GM12878 (cell line): ENCODE measurements at regions not wholly inside any gene's neighbourhood (a gene's known extent, or its start where the extent isn't known, plus 50 kb on each side); places are given as distances from the start of the nearest gene placed in this dataset.

Source experiments
- BMI1 ChIP-seq: fragments of 450-650 bp; IDR thresholded peaks from 2 replicates; pipeline ENCODE4 v1.6.1; 2016; ENCODE audit warnings: mild to moderate bottlenecking, moderate library complexity, borderline replicate concordance
- BRCA1 ChIP-seq: IDR thresholded peaks from 2 replicates; pipeline ENCODE4 v1.6.1; 2011; ENCODE audit warnings: low read depth, low read length, improper control_type of control experiment
- CBFB ChIP-seq: IDR thresholded peaks from 2 replicates; pipeline ENCODE4 v1.6.1; 2016; ENCODE audit warnings: antibody characterized with exemption, low read depth
- CBX5 ChIP-seq: sonication (generic); IDR thresholded peaks from 2 replicates; pipeline ENCODE4 v1.6.1; 2016; ENCODE audit warnings: low read depth, moderate library complexity, mild to moderate bottlenecking, inconsistent platforms
- FOXM1 ChIP-seq: IDR thresholded peaks from 2 replicates; pipeline ENCODE4 v1.6.1; 2012; ENCODE audit warnings: low read depth, mild to moderate bottlenecking, inconsistent platforms, low read length, moderate library complexity
- IKZF1 ChIP-seq: fragments of 450-650 bp; conservative IDR thresholded peaks from 2 replicates; pipeline ENCODE4 v1.6.1; 2017; ENCODE audit warnings: antibody characterized with exemption, mild to moderate bottlenecking
- IKZF2 ChIP-seq, 2 experiments: fragments of 450-650 bp; IDR thresholded peaks; 2 replicates each; pipeline ENCODE4 v1.6.1; 2017; ENCODE audit warnings: mild to moderate bottlenecking in 2 of 2, moderate library complexity in 2 of 2
- MYB ChIP-seq: fragments of 150-350 bp; IDR thresholded peaks from 2 replicates; pipeline ENCODE4 v1.6.1; 2014; ENCODE audit warnings: mild to moderate bottlenecking, low read depth, low read length, borderline replicate concordance
- NBN ChIP-seq: fragments of 450-650 bp; IDR thresholded peaks from 2 replicates; pipeline ENCODE4 v1.6.1; 2016
- NKRF ChIP-seq: fragments of 450-650 bp; conservative IDR thresholded peaks from 2 replicates; pipeline ENCODE4 v1.6.1; 2017; ENCODE audit warnings: mild to moderate bottlenecking, moderate library complexity
- NR2C2 ChIP-seq: IDR thresholded peaks from 2 replicates; pipeline ENCODE4 v1.6.1; 2011; ENCODE audit warnings: borderline replicate concordance, low read depth; ENCODE audit not compliant: control insufficient read depth, insufficient read length
- SMAD1 ChIP-seq: fragments of 450-650 bp; IDR thresholded peaks from 2 replicates; pipeline ENCODE4 v1.6.1; 2018; ENCODE audit warnings: mild to moderate bottlenecking, low read depth; ENCODE audit not compliant: partially characterized antibody
- TAF1 ChIP-seq: IDR thresholded peaks from 2 replicates; pipeline ENCODE4 v1.6.1; 2011; ENCODE audit warnings: mild to moderate bottlenecking, low read depth, low read length, borderline replicate concordance
- TCF3 ChIP-seq: IDR thresholded peaks from 2 replicates; pipeline ENCODE4 v1.6.1; 2012; ENCODE audit warnings: low read depth, mild to moderate bottlenecking, low read length, borderline replicate concordance; ENCODE audit not compliant: insufficient read depth
- ZNF217 ChIP-seq: fragments of 450-650 bp; IDR thresholded peaks from 2 replicates; pipeline ENCODE4 v1.6.1; 2017; ENCODE audit warnings: antibody characterized with exemption, mild to moderate bottlenecking
- ZNF24 ChIP-seq: fragments of 450-650 bp; IDR thresholded peaks from 2 replicates; pipeline ENCODE4 v1.6.1; 2017; ENCODE audit warnings: antibody characterized with exemption, mild to moderate bottlenecking
- ZNF274 ChIP-seq: IDR thresholded peaks from one replicate; pipeline ENCODE4 v1.8.0; 2011; ENCODE audit not compliant: insufficient read length, insufficient read depth
- ZZZ3 ChIP-seq: IDR thresholded peaks from 2 replicates; pipeline ENCODE4 v1.6.1; 2011; ENCODE audit warnings: low read depth; ENCODE audit not compliant: control insufficient read depth, insufficient read length
- TF ChIP-seq, protein P1 (sequence below): fragments of 450-650 bp; IDR thresholded peaks from 2 replicates; pipeline ENCODE4 v1.6.1; 2017; ENCODE audit warnings: mild to moderate bottlenecking, low read depth, inconsistent platforms; ENCODE audit not compliant: poor library complexity, severe bottlenecking
- TF ChIP-seq, protein P2 (sequence below): IDR thresholded peaks from 2 replicates; pipeline ENCODE4 v1.6.1; 2011; ENCODE audit warnings: low read depth, low read length, improper control_type of control experiment, borderline replicate concordance
- TF ChIP-seq, protein P3 (sequence below): fragments of 450-650 bp; IDR thresholded peaks from 2 replicates; pipeline ENCODE4 v1.6.1; 2017; ENCODE audit warnings: borderline replicate concordance
- TF ChIP-seq, protein P4 (sequence below): IDR thresholded peaks from 2 replicates; pipeline ENCODE4 v1.6.1; 2012; ENCODE audit warnings: mild to moderate bottlenecking, low read depth, low read length

- TF ChIP-seq, protein P1, sequence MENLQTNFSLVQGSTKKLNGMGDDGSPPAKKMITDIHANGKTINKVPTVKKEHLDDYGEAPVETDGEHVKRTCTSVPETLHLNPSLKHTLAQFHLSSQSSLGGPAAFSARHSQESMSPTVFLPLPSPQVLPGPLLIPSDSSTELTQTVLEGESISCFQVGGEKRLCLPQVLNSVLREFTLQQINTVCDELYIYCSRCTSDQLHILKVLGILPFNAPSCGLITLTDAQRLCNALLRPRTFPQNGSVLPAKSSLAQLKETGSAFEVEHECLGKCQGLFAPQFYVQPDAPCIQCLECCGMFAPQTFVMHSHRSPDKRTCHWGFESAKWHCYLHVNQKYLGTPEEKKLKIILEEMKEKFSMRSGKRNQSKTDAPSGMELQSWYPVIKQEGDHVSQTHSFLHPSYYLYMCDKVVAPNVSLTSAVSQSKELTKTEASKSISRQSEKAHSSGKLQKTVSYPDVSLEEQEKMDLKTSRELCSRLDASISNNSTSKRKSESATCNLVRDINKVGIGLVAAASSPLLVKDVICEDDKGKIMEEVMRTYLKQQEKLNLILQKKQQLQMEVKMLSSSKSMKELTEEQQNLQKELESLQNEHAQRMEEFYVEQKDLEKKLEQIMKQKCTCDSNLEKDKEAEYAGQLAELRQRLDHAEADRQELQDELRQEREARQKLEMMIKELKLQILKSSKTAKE, result no peak
- TF ChIP-seq NKRF (no peak), MYB (no peak), IKZF1 (0 out of 2 replicates have a peak, but pooled peaks have one; percentile 10), ZZZ3 (no peak), BMI1 (no peak), ZNF217 (peak; percentile 60), NBN (no peak), NR2C2 (no peak), BRCA1 (no peak), SMAD1 (no peak), TCF3 (no peak), ZNF274 (no peak), IKZF2 (IDR thresholded peaks at IDR 0.05) (peak in 1 of 2 experiments; percentile 27; a peak in 3 of 4 replicates), ZNF24 (peak; percentile 97), CBFB (0 out of 2 replicates have a peak, but pooled peaks have one; percentile 2), CBX5 (peak; percentile 19; the same call in 1 of the 2 replicates), TAF1 (no peak), FOXM1 (no peak; the same call in 1 of the 2 replicates)
- TF ChIP-seq, protein P2, sequence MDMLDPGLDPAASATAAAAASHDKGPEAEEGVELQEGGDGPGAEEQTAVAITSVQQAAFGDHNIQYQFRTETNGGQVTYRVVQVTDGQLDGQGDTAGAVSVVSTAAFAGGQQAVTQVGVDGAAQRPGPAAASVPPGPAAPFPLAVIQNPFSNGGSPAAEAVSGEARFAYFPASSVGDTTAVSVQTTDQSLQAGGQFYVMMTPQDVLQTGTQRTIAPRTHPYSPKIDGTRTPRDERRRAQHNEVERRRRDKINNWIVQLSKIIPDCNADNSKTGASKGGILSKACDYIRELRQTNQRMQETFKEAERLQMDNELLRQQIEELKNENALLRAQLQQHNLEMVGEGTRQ, result no peak
- TF ChIP-seq, protein P3, sequence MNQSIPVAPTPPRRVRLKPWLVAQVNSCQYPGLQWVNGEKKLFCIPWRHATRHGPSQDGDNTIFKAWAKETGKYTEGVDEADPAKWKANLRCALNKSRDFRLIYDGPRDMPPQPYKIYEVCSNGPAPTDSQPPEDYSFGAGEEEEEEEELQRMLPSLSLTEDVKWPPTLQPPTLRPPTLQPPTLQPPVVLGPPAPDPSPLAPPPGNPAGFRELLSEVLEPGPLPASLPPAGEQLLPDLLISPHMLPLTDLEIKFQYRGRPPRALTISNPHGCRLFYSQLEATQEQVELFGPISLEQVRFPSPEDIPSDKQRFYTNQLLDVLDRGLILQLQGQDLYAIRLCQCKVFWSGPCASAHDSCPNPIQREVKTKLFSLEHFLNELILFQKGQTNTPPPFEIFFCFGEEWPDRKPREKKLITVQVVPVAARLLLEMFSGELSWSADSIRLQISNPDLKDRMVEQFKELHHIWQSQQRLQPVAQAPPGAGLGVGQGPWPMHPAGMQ, result no peak
- TF ChIP-seq, protein P4, sequence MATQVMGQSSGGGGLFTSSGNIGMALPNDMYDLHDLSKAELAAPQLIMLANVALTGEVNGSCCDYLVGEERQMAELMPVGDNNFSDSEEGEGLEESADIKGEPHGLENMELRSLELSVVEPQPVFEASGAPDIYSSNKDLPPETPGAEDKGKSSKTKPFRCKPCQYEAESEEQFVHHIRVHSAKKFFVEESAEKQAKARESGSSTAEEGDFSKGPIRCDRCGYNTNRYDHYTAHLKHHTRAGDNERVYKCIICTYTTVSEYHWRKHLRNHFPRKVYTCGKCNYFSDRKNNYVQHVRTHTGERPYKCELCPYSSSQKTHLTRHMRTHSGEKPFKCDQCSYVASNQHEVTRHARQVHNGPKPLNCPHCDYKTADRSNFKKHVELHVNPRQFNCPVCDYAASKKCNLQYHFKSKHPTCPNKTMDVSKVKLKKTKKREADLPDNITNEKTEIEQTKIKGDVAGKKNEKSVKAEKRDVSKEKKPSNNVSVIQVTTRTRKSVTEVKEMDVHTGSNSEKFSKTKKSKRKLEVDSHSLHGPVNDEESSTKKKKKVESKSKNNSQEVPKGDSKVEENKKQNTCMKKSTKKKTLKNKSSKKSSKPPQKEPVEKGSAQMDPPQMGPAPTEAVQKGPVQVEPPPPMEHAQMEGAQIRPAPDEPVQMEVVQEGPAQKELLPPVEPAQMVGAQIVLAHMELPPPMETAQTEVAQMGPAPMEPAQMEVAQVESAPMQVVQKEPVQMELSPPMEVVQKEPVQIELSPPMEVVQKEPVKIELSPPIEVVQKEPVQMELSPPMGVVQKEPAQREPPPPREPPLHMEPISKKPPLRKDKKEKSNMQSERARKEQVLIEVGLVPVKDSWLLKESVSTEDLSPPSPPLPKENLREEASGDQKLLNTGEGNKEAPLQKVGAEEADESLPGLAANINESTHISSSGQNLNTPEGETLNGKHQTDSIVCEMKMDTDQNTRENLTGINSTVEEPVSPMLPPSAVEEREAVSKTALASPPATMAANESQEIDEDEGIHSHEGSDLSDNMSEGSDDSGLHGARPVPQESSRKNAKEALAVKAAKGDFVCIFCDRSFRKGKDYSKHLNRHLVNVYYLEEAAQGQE, result no peak
These were observed 72.6 kb upstream of the F13A1 start (continued) for GRCh38 chr6:6393069-6393529.
